OCI-LY3 (cell line): ENCODE measurements at regions not wholly inside any gene's neighbourhood (a gene's known extent, or its start where the extent isn't known, plus 50 kb on each side); places are given as distances from the start of the nearest gene placed in this dataset.

ENCODE experiments used
- CTCF ChIP-seq: fragments of 200-600, 300-600 bp; sonication (generic); IDR thresholded peaks from 2 replicates; pipeline ENCODE4 v1.5.1; 2014; ENCODE audit warnings: antibody characterized with exemption, low read length, low read depth
- EZH2phosphoT487 ChIP-seq: fragments of 200-600 bp; shearing (Covaris generic); IDR thresholded peaks from 2 replicates; pipeline ENCODE4 v1.6.1; 2018; ENCODE audit warnings: antibody characterized with exemption, mixed run types, low read depth

- no peak for TF ChIP-seq CTCF
- no peak for TF ChIP-seq EZH2phosphoT487
Measured at GRCh38 chr2:209049608-209050007, 374.2 kb upstream of the MAP2 start.
